SK-N-MC (cell line): ENCODE measurements at regions not wholly inside any gene's neighbourhood (a gene's known extent, or its start where the extent isn't known, plus 50 kb on each side); places are given as distances from the start of the nearest gene placed in this dataset.

Source experiments
- EZH2 ChIP-seq: fragments of 200-600 bp; sonication (generic); IDR thresholded peaks from one replicate; pipeline ENCODE4 v1.6.1; 2017; ENCODE audit warnings: antibody characterized with exemption
- POLR2AphosphoS5 ChIP-seq: IDR thresholded peaks from 2 replicates; pipeline ENCODE4 v1.6.1; 2012; ENCODE audit warnings: mild to moderate bottlenecking, low read depth, low read length, borderline replicate concordance

DNA sequence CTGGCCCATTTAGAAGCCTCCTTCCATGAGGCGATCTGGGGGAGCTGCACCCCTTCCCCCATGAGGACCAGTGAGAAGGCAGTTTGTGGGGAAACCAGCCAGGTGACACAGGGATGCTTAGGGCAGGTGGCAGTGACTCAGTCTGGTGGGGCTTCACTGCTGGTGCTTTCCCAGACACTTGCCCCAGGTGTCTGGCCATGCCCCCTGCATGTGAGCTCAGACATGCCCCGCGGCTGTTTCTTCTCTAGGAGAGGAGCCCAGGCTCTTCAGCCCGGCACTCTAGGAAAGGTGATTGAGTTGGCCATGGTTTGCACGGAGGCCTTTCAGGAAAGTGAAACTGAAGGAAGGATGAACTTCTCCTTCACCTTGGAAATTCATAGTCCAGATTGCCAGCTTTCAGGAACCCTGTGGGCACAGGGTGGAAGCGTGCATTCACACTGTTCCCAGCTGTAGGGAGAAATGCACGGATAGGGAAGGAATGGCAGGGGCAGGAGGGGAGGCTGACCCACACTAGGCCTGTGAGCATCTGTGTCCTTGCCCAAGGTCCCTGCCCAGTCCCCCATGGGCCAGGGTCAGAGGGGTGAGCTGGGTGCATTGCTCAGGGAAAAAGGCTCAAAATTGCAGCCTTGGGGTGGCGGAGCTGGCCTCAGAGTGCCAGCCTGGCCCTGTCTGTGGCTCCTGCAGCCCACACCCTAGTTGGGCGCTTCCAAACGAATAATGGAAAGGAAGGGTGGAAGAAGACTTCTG is 359.1 kb downstream of the GLRX3 start:
- TF ChIP-seq EZH2 (no peak), POLR2AphosphoS5 (no peak)
